GM18502 (cell line): ENCODE measurements at regions not wholly inside any gene's neighbourhood (a gene's known extent, or its start where the extent isn't known, plus 50 kb on each side); places are given as distances from the start of the nearest gene placed in this dataset.
"Not testable (repeated sequence)": the region's sequence is repeated elsewhere in the genome, so short reads cannot be mapped to it uniquely, and the experiment has no call there.

Source experiments
- ATAC-seq: cut with Tn5 transposase; IDR thresholded peaks from one replicate; pipeline ENCODE4 v1.9.1; 2021; ENCODE audit warnings: mild to moderate bottlenecking; ENCODE audit not compliant: unreplicated experiment, poor library complexity

GRCh38 chr6:90907931-90908655 lies 321.2 kb upstream of the MAP3K7 start:
- no peak for ATAC-seq

GRCh38 chr6:90905351-90905750 lies 318.5 kb upstream of the MAP3K7 start:
- no peak for ATAC-seq

- ATAC-seq, result no peak
Observed at GRCh38 chr6:90900034-90900433, 313.2 kb upstream of the MAP3K7 start.

- ATAC-seq, result no peak
Observed at GRCh38 chr6:90898763-90899162, 311.9 kb upstream of the MAP3K7 start.

GRCh38 chr6:90896075-90896547 lies 309.2 kb upstream of the MAP3K7 start:
- ATAC-seq, result no peak

GRCh38 chr6:90895299-90896074 lies 308.6 kb upstream of the MAP3K7 start:
- no peak for ATAC-seq

- no peak for ATAC-seq
Observed at GRCh38 chr6:90894285-90895130, 307.6 kb upstream of the MAP3K7 start.

- no peak for ATAC-seq
Observed at GRCh38 chr6:90893400-90893799, 306.5 kb upstream of the MAP3K7 start.

- ATAC-seq, result no peak
Observed at GRCh38 chr6:90892271-90892670, 305.4 kb upstream of the MAP3K7 start.

- ATAC-seq, result no peak
Observed at GRCh38 chr6:90891355-90891754, 304.5 kb upstream of the MAP3K7 start.

- ATAC-seq, result no peak
Observed at GRCh38 chr6:90890683-90891330, 303.9 kb upstream of the MAP3K7 start.

GRCh38 chr6:90887764-90888163 lies 300.9 kb upstream of the MAP3K7 start:
- ATAC-seq, result no peak

GRCh38 chr6:90885611-90886056 lies 298.8 kb upstream of the MAP3K7 start:
- no peak for ATAC-seq

- not testable (repeated sequence) for ATAC-seq
Observed at GRCh38 chr6:90885137-90885536, 298.3 kb upstream of the MAP3K7 start.

GRCh38 chr6:90877616-90878015 lies 290.7 kb upstream of the MAP3K7 start:
- ATAC-seq, result no peak

GRCh38 chr6:90874931-90875330 lies 288.1 kb upstream of the MAP3K7 start:
- ATAC-seq, result no peak

- no peak for ATAC-seq
Observed at GRCh38 chr6:90872981-90873380, 286.1 kb upstream of the MAP3K7 start.

GRCh38 chr6:90870561-90870960 lies 283.7 kb upstream of the MAP3K7 start:
- ATAC-seq, result no peak

- no peak for ATAC-seq
Observed at GRCh38 chr6:90868656-90869055, 281.8 kb upstream of the MAP3K7 start.

- no peak for ATAC-seq
Observed at GRCh38 chr6:90868256-90868655, 281.4 kb upstream of the MAP3K7 start.
